Uterus (tissue), 2 donors: ENCODE measurements at regions not wholly inside any gene's neighbourhood (a gene's known extent, or its start where the extent isn't known, plus 50 kb on each side); places are given as distances from the start of the nearest gene placed in this dataset.

Experiments used
- POLR2A ChIP-seq, 2 donors: fragments of 450-650 bp; IDR thresholded peaks; one replicate each; pipeline ENCODE4 v1.6.1; 2016; ENCODE audit warnings: antibody characterized with exemption in 2 of 2, mild to moderate bottlenecking in 1 of 2, moderate library complexity in 1 of 2
- TF ChIP-seq, protein P1 (sequence below), 4 experiments: fragments of 200-600 bp in 2 of 4; fragments of 450-650 bp in 2 of 4; sonication (generic) in 2 of 4; IDR thresholded peaks; one replicate each; pipeline ENCODE4 v1.5.1; 2016 to 2019; ENCODE audit warnings: antibody characterized with exemption in 4 of 4, mild to moderate bottlenecking in 2 of 4, moderate library complexity in 1 of 4

DNA sequence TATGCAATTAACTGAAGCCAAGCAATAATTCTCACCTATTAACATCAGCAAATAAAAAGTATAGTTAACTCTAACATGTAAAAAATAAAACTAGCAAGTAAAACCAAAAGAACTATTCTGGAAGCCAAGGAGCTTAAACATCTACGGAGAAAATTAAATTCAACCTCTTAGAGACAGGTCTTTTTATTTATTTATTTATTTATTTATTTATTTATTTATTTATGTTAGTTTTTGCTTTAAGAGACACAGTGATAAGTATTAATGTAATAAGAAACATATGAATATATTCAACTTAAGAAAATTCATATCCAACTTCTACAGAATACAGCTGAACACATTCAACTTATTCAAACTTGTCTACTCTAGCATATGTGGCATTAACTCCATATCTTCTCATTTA lies 472.1 kb upstream of the IZUMO3 start:
- TF ChIP-seq, protein P1, sequence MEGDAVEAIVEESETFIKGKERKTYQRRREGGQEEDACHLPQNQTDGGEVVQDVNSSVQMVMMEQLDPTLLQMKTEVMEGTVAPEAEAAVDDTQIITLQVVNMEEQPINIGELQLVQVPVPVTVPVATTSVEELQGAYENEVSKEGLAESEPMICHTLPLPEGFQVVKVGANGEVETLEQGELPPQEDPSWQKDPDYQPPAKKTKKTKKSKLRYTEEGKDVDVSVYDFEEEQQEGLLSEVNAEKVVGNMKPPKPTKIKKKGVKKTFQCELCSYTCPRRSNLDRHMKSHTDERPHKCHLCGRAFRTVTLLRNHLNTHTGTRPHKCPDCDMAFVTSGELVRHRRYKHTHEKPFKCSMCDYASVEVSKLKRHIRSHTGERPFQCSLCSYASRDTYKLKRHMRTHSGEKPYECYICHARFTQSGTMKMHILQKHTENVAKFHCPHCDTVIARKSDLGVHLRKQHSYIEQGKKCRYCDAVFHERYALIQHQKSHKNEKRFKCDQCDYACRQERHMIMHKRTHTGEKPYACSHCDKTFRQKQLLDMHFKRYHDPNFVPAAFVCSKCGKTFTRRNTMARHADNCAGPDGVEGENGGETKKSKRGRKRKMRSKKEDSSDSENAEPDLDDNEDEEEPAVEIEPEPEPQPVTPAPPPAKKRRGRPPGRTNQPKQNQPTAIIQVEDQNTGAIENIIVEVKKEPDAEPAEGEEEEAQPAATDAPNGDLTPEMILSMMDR (IDR thresholded peaks at IDR 0.05): no peak
- no peak for TF ChIP-seq POLR2A (IDR thresholded peaks at IDR 0.05)
